ENCODE measurements at regions not wholly inside any gene's neighbourhood (a gene's known extent, or its start where the extent isn't known, plus 50 kb on each side); places are given as distances from the start of the nearest gene placed in this dataset.
"Not testable (repeated sequence)": the region's sequence is repeated elsewhere in the genome, so short reads cannot be mapped to it uniquely, and the experiment has no call there.

DNA sequence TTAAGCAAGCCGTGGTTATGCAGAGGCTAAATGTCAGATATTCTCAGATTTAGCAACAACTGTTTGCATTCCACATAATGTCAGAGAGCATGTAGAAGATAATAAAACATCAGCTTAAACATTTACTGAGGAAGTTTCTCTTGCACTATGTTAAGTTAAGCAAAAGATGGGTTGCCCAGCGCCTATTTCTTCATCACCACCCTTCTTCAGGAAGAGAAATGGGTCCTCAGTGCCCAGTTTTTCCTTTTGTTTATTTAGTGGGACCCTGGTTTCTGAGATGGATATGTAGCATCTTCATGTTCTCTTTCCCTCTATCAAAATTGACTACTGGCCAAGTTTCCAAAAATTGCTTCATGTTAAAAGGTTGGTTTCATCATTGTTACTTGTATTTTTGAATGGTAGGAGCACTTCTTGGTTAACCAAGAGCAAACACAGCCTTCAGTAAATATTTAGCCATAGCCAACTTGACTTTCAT is 356.8 kb downstream of the RFC3 start:
- no peak for ATAC-seq

DNA sequence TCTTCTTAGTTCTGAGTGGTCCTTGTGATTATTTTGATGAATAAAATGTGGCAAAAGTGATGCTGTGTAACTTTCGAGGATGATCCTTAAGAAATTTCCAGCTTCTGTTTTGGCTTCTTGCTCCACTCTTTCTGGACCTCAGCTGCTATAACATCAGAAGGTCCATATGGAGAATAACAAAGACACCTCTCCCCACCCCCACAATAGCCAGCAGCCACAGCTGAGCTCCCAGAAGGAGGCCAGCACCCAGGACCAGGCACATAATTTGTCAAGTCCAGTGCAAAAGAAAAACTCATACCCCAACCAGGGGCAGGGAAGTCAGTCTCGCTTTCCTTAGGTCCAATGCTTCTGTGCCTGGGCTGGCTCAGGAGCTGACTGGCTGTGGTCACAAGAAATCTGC is 357.6 kb downstream of the RFC3 start:
- ATAC-seq, result no peak

DNA sequence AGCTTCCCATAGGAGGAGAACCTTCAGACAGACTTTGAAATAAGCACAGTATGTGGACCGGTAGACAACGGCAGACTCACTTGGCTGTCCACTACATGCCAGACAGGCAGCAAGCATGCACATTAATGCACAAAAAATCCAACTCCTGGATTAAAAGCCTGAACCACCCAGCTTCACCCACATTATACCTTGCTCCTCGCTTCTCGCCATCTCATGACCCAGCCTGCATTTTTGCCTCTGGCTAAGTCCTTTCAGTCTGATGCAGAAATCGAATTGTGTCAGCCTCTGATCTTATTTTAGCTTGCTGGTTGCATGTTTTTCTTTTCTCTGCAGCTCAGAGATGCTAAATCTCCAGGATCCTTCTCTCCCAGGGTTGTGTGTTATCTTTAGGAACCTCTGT is 358.7 kb downstream of the RFC3 start:
- ATAC-seq, result no peak

GRCh38 chr13:34179481-34179880 is 361.5 kb downstream of the RFC3 start:
- no peak for ATAC-seq

- ATAC-seq, result no peak
Observed at GRCh38 chr13:34179927-34180326, 362.0 kb downstream of the RFC3 start.

DNA sequence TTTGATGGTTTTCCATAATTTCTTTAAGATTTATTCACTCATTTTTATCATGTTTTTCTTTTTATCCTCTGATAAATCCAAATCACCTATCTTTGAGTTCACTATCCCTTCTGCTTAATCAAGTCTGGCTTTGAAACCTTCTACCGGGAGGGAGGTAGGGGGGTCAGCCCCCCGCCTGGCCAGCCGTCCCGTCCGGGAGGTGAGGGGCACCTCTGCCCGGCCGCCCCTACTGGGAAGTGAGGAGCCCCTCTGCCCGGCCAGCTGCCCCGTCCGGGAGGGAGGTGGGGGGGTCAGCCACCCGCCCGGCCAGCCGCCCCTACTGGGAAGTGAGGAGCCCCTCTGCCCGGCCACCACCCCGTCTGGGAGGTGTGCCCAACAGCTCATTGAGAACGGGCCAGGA is 363.3 kb downstream of the RFC3 start:
- ATAC-seq, result not testable (repeated sequence)

GRCh38 chr13:34189946-34190345 is 372.0 kb downstream of the RFC3 start:
- ATAC-seq, result no peak

DNA sequence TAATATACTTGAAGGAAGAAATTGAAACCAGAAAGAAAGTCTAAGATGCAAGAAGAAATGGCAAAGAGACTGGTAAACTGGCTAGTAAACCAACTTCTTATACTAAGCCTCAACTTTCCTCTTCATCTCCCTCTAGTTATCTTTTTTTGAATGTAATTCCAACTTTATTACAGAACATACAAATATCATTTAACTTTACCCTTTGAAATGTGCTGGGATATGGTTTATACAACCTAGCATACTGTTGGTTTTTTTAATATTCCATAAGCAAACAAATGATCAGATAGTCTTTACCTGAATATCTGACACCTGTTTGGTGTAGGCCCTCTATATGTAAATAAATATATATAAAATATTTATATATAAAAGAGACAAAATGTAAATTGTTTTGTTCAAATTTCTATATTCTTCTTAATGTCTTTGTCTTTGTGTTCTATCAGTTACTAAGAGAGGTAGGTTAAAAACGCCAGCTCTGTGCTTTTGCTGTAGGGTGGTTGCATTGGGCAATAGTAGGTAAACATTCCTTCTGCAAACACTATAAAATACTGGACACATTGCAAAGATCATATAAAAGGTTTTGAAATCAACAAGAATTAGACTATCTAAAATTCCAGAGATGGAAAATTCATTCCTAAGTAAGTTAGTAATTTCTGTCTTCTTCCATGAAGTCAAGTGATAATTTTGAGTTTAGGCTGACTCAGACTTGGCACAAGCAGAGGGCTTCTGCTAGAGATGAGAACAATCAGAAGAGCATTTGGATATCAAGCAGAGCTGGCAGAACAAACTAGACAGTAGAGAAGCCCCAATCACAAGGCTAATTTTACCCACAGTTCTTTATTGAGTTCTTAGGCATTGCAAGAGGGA is 383.3 kb downstream of the RFC3 start:
- no peak for ATAC-seq

- no peak for ATAC-seq
Observed at GRCh38 chr13:34207334-34207733, 389.4 kb downstream of the RFC3 start.

DNA sequence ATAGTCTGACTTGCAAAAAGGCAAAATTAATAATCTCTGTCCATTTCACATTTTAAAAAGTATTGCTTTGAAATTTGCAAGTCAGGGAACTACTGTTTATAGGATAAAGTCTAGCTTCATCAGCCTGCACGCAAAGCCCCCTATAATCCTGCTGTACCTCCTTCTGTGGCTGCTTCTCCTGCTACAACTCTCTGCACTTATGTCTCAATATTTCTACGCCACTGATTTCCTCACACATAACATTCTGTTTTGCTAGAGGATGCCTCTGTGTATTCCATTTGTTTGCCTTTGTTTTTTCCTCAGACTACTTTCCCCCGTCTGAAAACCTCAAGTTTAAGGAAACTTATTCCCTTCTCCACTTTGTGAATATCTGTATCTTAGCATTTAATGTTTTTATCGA is 389.9 kb downstream of the RFC3 start:
- no peak for ATAC-seq

GRCh38 chr13:34208336-34208735 is 390.4 kb downstream of the RFC3 start:
- ATAC-seq, result no peak

DNA sequence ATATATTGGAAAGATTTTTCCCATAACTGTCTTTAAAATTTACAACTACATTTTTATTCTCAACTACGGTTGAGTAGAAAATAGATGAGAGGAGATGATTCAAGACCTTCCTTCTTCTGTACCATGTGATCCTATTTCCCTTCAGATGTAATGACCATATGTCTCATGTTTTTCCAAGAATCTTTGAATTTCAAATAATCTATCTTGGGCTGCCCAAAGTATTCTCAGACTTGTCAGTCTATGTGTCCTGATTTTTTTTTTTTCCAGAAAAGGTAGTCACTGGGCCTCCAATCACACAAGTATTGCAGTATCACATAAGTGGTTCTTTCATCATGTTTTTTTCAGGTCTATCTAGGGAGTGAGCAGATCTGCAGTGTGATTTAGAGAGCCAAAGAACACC is 392.4 kb downstream of the RFC3 start:
- ATAC-seq, result no peak

DNA sequence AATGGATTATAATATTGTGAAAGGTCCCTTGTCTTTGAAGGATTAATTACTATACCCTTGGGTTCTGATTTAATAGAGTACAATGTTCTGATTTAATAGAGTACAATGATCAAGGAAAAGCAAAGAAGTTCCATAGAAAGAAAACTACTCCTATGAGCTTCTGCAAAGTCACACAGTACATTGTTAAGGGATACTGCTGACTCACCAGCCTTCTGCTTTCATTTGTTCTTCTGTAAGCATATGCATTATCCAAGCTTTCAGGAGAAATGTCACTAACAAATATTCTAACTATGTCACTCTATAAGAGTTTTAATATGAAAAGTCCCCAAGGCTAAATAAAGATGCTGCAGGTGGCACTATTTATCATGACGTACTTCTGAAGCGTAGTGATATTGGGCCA is 396.7 kb downstream of the RFC3 start:
- ATAC-seq, result no peak

DNA sequence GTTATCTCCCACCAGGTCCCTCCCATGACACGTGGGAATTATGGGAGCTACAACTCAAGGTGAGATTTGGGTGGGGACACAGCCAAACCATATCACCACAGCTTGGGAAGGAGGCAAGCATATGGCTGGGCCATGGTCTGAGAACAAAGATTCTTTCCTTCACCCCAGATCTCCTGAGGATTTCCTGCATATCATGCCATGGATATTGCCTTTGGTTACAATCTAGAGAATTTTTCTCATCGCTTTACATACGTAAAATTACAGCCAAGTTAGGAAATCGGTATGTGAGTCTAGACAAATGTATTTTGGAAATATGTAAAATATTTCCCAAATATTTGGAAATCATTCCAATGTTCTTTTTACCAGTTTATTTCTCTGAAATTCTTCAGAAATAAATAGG is 398.3 kb downstream of the RFC3 start:
- no peak for ATAC-seq

DNA sequence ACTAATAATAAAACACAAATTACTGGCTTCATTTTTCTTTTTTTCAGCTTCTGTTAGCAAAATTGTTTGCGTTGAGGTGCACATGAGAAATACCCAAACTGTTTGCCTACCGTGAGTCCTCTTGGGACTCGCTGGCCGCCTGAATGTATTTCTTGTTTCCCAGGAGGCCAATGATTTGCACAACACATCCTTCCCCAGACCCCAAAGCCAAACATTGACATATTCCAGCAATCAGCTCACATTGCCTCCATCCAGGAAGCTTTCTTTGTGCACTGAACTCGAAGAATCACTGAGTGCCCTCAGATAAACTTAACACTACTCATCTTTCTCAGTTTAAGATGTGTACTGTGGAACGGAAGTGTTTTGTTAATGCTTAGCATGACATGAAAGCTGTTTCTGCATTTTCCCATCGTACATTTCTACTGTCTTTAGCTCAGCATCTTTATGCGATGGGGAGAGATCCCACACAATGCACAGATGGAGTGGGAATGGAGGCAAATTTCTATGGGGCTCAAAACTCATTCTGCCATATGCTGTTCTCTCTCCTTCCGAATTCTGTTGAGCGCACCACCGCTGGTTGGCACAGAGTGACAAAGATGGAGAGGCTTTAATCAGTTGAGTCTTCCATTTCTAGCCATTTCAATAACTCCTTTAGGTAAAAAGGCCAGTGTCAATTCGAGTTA is 399.5 kb downstream of the RFC3 start:
- no peak for ATAC-seq

DNA sequence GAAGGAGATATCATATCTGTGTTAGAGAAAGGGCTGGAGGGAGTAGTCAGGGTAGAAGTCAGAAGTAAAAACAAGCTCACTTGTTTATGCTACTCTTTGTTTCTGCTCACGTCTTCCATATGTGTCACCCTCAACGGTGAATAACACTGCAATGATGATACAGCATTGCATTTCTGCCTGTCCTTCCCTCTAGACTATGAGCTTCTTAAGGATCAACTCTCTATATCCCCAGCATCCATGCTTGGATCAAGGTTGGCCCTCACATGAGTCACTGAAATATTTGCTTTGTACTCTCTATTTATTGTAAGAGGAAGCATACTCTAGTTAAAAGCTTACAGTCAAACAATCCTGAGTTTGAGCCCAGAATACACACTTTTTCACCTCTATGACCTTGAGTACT is 406.0 kb downstream of the RFC3 start:
- no peak for ATAC-seq

- no peak for ATAC-seq
Observed at GRCh38 chr13:34224877-34225276, 406.9 kb downstream of the RFC3 start.

GRCh38 chr13:34230271-34230670 is 412.3 kb downstream of the RFC3 start:
- ATAC-seq, result no peak

- no peak for ATAC-seq
Observed at GRCh38 chr13:34241332-34241731, 423.4 kb downstream of the RFC3 start.

DNA sequence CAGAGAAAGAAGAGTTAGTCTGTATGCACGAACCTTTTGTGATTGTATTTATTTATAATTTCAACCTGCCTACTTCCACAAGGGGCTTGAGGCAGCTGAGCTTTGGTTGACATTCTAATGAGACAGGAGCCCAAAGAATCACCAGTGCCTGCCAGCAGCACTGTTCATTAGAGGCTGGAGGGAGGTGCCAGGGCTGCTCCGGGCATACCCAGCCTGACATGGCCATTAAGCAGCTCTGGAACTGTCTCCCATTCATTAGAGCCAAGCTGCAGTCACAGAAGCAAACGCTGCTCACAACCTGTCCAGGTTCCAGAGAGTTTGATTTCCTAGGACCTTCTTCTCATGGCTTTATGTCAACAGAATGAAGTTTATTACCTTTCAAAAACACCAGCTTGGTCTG is 425.5 kb downstream of the RFC3 start:
- ATAC-seq, result no peak

- ATAC-seq, result no peak
Observed at GRCh38 chr13:34246511-34246910, 428.6 kb downstream of the RFC3 start.

DNA sequence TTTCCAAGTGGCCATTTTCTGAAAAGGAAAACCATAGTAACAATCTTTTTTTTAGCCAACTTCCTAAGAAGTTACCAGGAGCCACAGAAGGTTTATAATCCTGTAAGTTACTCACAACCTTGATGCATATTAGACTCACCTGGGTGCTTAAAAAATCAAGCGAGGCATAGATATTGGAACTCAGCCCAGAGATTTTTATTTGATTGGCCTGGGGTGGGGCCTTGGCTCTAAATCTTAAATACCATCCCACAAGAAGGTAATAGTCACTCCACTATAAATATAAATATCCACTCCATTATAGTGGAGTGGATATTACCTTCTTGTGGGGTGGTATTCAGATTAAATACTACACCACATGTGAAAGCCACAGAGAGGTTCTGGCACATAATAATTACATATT is 429.6 kb downstream of the RFC3 start:
- no peak for ATAC-seq

GRCh38 chr13:34249546-34250039 is 431.6 kb downstream of the RFC3 start:
- no peak for ATAC-seq

GRCh38 chr13:34250151-34250670 is 432.3 kb downstream of the RFC3 start:
- no peak for ATAC-seq
